Activated CD4-positive, alpha-beta T cell treated with anti-CD3 and anti-CD28 coated beads, Interleukin-2, amount 10 ng/mL, durations not matched to agents 24 days and 14 days (primary cell): ENCODE measurements at regions not wholly inside any gene's neighbourhood (a gene's known extent, or its start where the extent isn't known, plus 50 kb on each side); places are given as distances from the start of the nearest gene placed in this dataset.

Source experiments
- DNase-seq: peaks from one replicate; pipeline ENCODE4 v3.0.0; 2022
- H3K27ac Mint-ChIP-seq: one replicate; pipeline ENCODE4 v1.8.0; 2022; ENCODE audit warnings: mild to moderate bottlenecking, mixed read lengths
- H3K27me3 Mint-ChIP-seq: one replicate; pipeline ENCODE4 v1.8.0; 2022; ENCODE audit warnings: mixed read lengths
- H3K36me3 Mint-ChIP-seq: one replicate; pipeline ENCODE4 v1.8.0; 2022; ENCODE audit warnings: low read depth, mild to moderate bottlenecking, mixed read lengths
- H3K4me1 Mint-ChIP-seq: one replicate; pipeline ENCODE4 v1.8.0; 2021; ENCODE audit warnings: mixed read lengths
- H3K4me3 Mint-ChIP-seq: one replicate; pipeline ENCODE4 v1.8.0; 2022; ENCODE audit warnings: mild to moderate bottlenecking, moderate library complexity, mixed read lengths
- H3K9me3 Mint-ChIP-seq: one replicate; pipeline ENCODE4 v1.8.0; 2021; ENCODE audit warnings: mixed read lengths
- intact Hi-C: fragments of 100-400 bp; cut with micrococcal nuclease; formaldehyde crosslinking; loops from one replicate; pipeline ENCODE4 v1.15.1; 2023

DNA sequence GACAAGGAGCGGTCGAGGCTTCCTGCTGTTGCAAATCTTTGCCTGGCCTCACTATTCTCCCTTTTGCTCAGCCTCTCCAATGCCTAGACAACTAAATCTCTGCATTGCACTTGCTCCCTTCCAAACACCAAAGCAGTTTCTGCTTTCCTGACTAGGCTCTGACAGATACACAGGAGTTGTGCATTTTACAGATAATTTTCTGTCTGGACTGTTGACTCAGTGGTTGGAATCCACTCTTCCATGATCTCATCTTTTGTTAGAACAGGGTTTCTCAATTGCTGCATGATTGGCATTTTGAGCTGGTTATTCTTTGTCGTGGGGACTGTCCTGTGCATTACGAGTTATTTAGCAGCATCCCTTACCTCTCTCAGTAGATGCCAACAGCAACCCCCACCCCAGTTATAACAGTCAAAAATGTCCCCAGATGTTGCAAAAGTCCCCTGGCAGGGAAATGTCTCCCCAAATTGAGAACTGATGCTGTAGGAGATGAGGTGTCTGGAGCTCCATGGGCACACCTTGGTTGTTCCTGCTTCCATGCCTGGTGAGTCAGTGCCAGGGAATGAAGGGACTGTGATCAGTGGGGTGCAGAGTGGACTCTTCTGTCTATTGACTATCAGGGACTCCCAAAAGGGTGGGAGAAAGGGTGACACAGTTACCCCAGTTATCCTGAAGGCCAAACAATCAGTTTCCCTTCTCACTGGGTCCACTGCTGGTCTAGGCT lies 557.4 kb upstream of the PSMD7 start:
- Mint-ChIP-seq H3K9me3 (peaks cover 9% of the 10 kb centered on the region), H3K27me3 (no peaks in the 10 kb centered on the region), H3K4me1 (peaks cover 3% of the 10 kb centered on the region), H3K4me3 (no peak overlapping the region), H3K27ac (no peak overlapping the region), H3K36me3 (no peaks in the 10 kb centered on the region)
- no peak for DNase-seq
- intact Hi-C loops, result no loop called here

DNA sequence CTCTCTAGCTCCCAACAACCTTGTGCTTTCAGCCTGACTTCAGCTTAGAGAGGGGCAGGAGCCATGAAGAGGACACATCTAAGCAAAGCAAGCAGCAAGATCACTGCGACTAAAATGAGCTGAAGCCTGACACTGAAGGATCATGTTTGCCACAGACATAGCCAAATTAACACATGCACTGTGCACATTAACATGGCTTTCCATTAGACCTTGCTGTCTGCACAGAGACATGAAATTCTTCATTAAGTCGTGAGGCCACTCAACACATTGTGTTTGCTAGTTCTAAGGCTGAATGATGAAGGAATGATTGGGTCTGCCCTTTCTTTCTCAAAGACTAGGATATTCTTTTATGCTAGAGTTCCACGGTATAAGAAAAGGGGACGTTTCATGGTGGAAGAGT lies 558.3 kb upstream of the PSMD7 start:
- H3K27me3 Mint-ChIP-seq, result no peaks in the 10 kb centered on the region
- peaks cover 3% of the 10 kb centered on the region for H3K4me1 Mint-ChIP-seq
- H3K27ac Mint-ChIP-seq, result no peak overlapping the region
- no peak overlapping the region for H3K4me3 Mint-ChIP-seq
- intact Hi-C loops, result no loop called here
- no peak for DNase-seq
- no peaks in the 10 kb centered on the region for H3K36me3 Mint-ChIP-seq
- peaks cover 9% of the 10 kb centered on the region for H3K9me3 Mint-ChIP-seq

DNA sequence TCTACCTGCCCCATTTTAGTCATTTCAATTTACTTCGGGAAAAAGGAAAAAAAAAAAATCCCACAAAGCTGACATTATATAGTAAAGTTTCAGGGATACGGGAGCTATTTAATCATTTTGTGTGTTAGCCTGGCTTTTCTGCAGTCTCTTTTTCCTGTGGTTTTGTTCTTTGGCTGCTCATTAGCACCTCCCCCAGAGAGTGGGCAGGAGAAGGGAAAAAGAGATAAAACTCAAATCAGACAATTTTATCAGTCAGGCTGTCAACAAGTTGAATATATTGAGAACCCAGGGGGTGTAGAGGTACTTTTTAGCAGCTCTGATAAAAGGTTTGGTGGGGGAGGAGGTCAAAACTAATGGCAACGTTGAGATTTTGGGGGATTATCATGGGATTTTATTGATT lies 559.0 kb upstream of the PSMD7 start:
- no peaks in the 10 kb centered on the region for H3K27me3 Mint-ChIP-seq
- peaks cover 9% of the 10 kb centered on the region for H3K9me3 Mint-ChIP-seq
- peaks cover 3% of the 10 kb centered on the region for H3K4me1 Mint-ChIP-seq
- H3K27ac Mint-ChIP-seq, result no peak overlapping the region
- H3K4me3 Mint-ChIP-seq, result no peak overlapping the region
- no peak for DNase-seq
- no peaks in the 10 kb centered on the region for H3K36me3 Mint-ChIP-seq
- intact Hi-C loops, result no loop called here

DNA sequence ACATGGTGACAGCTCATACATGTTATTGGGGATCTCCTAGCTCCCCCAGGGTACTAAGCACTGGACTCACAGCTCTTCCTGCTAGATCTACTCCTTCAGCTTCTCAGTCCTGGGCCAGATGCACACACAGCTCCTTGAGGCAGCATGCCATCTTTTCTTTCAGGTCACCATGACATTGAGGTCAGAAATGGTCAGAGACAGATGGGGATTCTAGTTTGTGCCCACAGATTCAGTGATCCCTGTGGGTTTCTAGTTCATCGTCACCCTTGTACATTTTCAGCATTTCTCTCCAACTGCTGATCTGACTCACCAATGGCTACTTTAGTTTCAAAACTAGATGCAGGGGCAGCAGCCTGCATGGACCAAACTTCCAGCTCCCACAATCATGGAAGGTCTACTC lies 560.7 kb upstream of the PSMD7 start:
- intact Hi-C loops, result no loop called here
- Mint-ChIP-seq H3K27ac (no peak overlapping the region), H3K9me3 (peaks cover 11% of the 10 kb centered on the region), H3K4me1 (peaks cover 3% of the 10 kb centered on the region), H3K36me3 (no peaks in the 10 kb centered on the region), H3K4me3 (no peak overlapping the region), H3K27me3 (no peaks in the 10 kb centered on the region)
- no peak for DNase-seq

DNA sequence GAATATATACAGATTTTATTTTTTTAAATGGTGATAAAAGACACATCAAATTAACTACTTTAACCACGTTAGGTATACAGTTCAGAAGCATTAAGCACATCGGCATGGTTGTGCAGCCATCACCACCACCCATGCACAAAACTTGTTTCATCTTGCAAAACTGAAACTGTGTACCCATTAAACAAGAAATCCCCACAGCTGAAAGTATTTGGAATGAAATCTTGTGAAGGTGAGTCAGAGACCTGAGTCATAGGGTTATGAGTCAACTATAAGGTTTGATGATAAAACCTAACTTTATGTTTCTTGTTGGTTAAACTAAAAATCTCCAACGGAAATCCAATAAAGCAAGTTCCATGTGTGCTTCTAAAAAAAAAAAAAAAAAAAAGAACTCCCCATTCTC lies 561.6 kb upstream of the PSMD7 start:
- Mint-ChIP-seq H3K27me3 (no peaks in the 10 kb centered on the region), H3K4me3 (no peak overlapping the region), H3K36me3 (no peaks in the 10 kb centered on the region), H3K9me3 (peaks cover 19% of the 10 kb centered on the region), H3K27ac (no peak overlapping the region), H3K4me1 (peaks cover 3% of the 10 kb centered on the region)
- intact Hi-C loops, result no loop called here
- DNase-seq, result no peak

DNA sequence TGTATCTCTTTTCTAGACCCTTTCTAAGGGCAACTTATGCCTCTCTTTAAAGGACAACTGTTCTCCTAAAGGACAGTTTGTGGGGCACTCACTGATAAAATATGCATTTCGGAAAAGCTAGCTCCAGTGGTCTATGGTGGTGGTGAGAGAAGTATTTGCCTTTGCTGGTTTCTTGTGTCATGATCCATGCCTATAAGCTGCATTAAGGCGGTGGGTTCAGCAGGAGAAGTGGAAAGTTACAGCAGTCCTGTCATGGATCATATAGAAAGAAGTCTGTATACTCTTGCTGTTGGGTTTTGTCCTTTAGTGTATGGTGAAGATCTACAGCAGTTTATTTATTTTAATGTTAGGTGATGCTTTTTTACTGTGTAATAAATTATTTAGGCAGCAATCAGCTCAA lies 563.9 kb upstream of the PSMD7 start:
- no peaks in the 10 kb centered on the region for H3K36me3 Mint-ChIP-seq
- H3K4me1 Mint-ChIP-seq, result peaks cover 3% of the 10 kb centered on the region
- peaks cover 18% of the 10 kb centered on the region for H3K9me3 Mint-ChIP-seq
- no peak for DNase-seq
- no peak overlapping the region for H3K4me3 Mint-ChIP-seq
- intact Hi-C loops, result no loop called here
- H3K27me3 Mint-ChIP-seq, result no peaks in the 10 kb centered on the region
- no peak overlapping the region for H3K27ac Mint-ChIP-seq

DNA sequence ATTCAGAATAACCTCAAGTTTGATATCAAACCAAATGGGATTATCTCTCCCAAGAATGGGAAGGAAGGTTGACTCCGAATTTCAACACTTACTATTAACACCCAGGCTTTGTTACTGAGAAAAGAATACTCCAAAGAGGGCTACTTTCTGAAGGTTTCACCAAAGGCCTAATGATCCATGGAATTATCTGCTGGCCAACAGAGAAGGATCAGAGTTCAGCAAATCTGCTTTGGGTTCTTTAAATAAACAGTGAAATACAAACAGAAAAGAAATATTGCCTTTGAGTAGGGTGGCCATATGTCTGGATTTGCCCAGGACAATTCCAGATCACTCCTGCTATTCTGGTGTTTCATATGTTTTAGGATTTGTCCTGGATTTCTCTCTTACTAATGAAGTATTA lies 564.5 kb upstream of the PSMD7 start:
- no peak overlapping the region for H3K4me3 Mint-ChIP-seq
- intact Hi-C loops, result no loop called here
- peaks cover 18% of the 10 kb centered on the region for H3K9me3 Mint-ChIP-seq
- no peak overlapping the region for H3K27ac Mint-ChIP-seq
- H3K4me1 Mint-ChIP-seq, result peaks cover 3% of the 10 kb centered on the region
- H3K36me3 Mint-ChIP-seq, result no peaks in the 10 kb centered on the region
- DNase-seq, result no peak
- H3K27me3 Mint-ChIP-seq, result no peaks in the 10 kb centered on the region

DNA sequence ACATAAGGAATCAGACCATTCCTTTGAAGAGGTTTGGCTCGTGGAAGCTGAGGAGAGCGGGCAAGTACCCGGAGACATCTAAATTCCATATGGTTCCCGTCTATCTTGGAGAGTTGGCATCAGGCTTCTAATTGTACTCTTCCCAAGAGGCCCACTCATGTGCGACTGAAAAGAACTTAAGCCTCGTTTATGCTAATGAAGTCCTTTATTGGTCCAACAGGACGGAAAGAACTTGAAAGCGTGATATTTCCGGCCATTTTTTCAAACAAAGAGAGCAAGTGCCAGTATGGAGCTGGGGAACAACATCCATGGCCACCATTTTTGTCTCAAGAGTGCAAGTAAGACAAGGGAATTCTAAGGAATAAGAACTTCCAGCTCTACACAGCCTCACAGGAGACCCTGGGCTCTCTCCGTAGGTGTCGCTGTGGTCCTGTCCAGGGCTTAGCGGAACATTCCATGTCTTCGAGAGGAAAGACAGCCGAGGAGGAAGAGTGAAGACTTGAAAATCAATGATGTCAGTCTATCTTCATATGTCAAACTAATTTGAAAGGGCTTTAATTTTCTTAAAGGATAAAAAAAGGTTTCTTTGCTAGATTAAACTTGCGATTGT lies 566.0 kb upstream of the PSMD7 start:
- peaks cover 3% of the 10 kb centered on the region for H3K4me1 Mint-ChIP-seq
- no peak overlapping the region for H3K4me3 Mint-ChIP-seq
- DNase-seq, result no peak
- no peaks in the 10 kb centered on the region for H3K27me3 Mint-ChIP-seq
- peaks cover 15% of the 10 kb centered on the region for H3K9me3 Mint-ChIP-seq
- H3K27ac Mint-ChIP-seq, result no peak overlapping the region
- intact Hi-C loops, result no loop called here
- no peaks in the 10 kb centered on the region for H3K36me3 Mint-ChIP-seq

DNA sequence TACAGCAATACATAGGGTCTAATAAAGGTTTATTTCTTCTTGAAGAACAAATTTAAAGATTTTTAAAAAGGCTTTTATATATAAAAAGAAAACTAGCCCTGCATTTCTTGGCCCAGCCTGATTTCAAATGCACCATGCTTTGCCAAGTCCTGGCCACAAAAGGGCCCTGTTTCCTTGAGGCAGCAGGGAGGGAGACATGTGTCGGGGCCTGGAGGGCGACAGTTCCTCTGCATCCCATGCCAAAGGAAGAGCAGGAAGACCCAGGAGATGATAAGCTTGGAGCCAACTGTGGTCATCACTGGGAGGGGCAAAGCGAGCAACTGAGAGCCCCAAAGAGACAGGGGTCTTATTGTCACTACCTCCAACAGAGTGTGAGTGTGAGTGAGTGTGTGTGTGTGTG lies 571.5 kb upstream of the PSMD7 start:
- Mint-ChIP-seq H3K27ac (no peak overlapping the region), H3K4me1 (no peaks in the 10 kb centered on the region)
- intact Hi-C loops, result no loop called here

DNA sequence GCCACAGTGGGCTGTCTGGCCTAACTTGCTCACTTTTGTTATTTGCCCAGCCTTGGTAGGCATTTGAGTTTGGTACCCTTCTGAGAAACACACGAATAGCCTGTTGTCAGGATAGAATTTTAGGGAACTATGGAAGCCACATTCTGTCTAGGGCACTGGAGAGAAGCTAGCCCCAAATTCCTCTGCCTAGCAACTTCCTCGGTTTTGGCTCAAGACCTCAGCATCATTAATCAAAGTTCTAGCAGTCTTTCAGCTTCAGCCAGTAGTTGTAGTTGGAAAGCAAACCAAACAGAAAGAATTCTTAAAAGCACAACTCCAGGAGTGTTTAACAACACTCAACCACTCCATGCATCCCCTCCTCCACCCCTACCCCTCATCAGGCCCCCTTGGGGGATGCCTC lies 572.1 kb upstream of the PSMD7 start:
- Mint-ChIP-seq H3K27ac (no peak overlapping the region), H3K9me3 (peaks cover under 1% of the 10 kb centered on the region), H3K4me3 (no peak overlapping the region), H3K4me1 (no peaks in the 10 kb centered on the region), H3K27me3 (no peaks in the 10 kb centered on the region), H3K36me3 (no peaks in the 10 kb centered on the region)
- no peak for DNase-seq
- intact Hi-C loops, result no loop called here

More for the DNA sequence above, 571.5 kb upstream of the PSMD7 start:
- H3K4me3 Mint-ChIP-seq, result no peak overlapping the region
- H3K9me3 Mint-ChIP-seq, result peaks cover 7% of the 10 kb centered on the region
- no peaks in the 10 kb centered on the region for H3K27me3 Mint-ChIP-seq
- no peak for DNase-seq
- no peaks in the 10 kb centered on the region for H3K36me3 Mint-ChIP-seq

DNA sequence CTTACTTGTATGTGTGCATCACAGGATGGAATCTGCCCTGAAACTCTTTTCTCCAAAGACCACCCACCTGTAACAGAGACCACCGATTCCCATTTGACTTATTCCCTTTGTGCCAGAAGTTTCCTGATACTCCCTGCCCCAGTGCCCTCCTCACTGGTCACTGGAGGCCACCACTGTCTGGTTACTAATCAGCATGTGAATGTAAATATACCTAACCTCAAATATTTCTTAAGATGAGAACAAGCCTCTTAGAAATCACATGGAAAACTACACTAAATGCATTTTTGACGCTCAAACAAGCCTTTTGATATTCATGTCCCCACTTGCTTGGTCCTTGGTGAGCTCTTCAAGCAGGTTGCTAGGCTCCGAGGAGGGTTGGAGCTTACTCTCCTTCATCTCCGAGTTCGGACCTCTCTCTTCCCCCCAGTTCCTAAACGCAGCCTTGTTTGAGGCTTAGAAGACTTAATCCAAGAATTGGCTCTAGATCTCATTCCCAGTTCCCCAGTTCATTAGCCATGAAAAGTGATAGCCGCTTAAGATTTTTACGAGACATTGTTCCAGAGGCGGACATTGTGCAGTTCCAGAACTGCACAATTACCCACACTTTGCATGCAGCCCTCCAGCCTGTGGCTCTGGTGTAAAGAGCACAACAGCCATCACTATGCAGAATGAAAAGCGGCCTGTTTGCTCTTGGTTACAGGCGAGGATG lies 579.2 kb upstream of the PSMD7 start:
- intact Hi-C loops, result no loop called here
- Mint-ChIP-seq H3K9me3 (no peaks in the 10 kb centered on the region), H3K4me1 (no peaks in the 10 kb centered on the region), H3K36me3 (no peaks in the 10 kb centered on the region), H3K27me3 (no peaks in the 10 kb centered on the region), H3K27ac (no peak overlapping the region), H3K4me3 (no peak overlapping the region)
- DNase-seq, result no peak

DNA sequence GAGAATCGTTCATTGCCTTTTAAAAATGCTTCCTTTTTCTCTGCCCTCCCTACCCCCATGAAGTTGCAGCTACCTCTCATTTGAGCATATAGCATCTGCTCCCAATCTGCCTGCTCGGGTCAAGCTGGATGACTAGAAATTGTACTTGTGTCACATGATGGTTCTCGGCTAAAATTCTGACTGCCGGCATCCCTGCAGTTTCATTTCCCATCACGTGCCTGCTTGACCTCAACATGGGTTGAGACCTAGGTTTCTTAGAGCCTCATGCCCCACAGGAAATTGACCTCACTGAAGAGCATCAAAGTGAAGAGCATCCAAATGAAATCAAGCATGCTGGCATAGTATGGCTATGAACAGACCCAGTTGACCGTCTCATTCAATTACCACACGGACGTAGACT lies 581.6 kb upstream of the PSMD7 start:
- H3K27me3 Mint-ChIP-seq, result no peaks in the 10 kb centered on the region
- intact Hi-C loops, result no loop called here

DNA sequence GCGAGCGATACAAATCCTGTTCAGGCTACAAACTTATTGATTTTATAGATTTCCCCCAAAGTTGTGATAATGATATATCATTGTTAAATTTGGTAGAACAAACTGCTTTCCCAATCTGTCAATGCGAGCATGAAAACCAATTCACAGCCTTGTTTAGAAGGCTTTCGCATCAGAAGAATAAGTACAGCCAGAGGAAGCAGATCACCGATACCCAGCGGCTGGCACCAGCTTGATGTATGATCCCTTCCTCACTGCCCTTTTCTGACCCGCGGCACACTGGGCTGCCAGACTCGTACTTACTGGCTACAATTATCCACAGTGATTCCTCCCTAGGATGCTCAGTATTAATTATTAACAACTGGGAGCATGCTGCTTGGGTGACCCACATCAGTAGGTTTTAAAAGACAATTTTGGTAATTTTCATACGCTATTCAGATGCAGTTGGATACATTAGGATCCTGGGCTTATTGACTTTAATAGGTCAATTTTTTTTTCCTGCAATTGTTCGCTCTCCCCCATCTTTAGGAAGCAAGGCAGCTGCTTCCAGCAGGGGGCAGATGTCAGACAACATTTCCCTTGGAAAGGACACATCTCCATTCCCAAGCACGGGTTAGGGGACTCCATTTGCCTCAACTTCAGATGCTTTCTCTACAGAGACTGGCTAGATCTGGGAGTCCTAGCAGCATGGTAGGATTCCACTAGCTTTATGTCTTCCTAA lies 582.7 kb upstream of the PSMD7 start:
- H3K27me3 Mint-ChIP-seq, result no peaks in the 10 kb centered on the region
- intact Hi-C loops, result no loop called here
- no peaks in the 10 kb centered on the region for H3K36me3 Mint-ChIP-seq
- H3K4me1 Mint-ChIP-seq, result no peaks in the 10 kb centered on the region
- DNase-seq, result no peak
- no peak overlapping the region for H3K4me3 Mint-ChIP-seq
- no peak overlapping the region for H3K27ac Mint-ChIP-seq
- no peaks in the 10 kb centered on the region for H3K9me3 Mint-ChIP-seq

More for the DNA sequence above, 581.6 kb upstream of the PSMD7 start:
- Mint-ChIP-seq H3K9me3 (no peaks in the 10 kb centered on the region), H3K36me3 (no peaks in the 10 kb centered on the region), H3K4me1 (no peaks in the 10 kb centered on the region), H3K4me3 (no peak overlapping the region), H3K27ac (no peak overlapping the region)
- DNase-seq, result no peak

DNA sequence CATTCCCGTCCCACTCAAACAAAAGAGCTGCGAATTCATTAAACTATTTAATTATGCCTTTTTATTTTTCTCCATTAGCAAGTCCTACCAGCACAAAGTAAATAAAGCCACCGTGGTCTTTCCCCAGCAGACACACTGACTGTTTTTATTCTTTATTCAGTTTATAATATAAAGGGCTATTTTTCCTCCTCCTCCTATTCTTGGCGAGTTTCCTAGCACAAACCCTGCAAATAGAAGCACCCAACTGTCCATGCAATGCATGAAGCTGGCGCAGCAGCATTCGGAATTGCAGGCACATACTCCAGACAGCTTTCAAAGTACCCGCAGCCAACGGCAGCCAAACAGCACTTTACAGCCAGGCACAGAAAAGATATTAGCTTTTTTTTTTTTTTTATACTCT lies 583.4 kb upstream of the PSMD7 start:
- no peak for DNase-seq
- no peaks in the 10 kb centered on the region for H3K4me1 Mint-ChIP-seq
- no peak overlapping the region for H3K4me3 Mint-ChIP-seq
- H3K27me3 Mint-ChIP-seq, result no peaks in the 10 kb centered on the region
- H3K9me3 Mint-ChIP-seq, result no peaks in the 10 kb centered on the region
- intact Hi-C loops, result no loop called here
- no peaks in the 10 kb centered on the region for H3K36me3 Mint-ChIP-seq
- no peak overlapping the region for H3K27ac Mint-ChIP-seq
